ENCODE measurements at regions not wholly inside any gene's neighbourhood (a gene's known extent, or its start where the extent isn't known, plus 50 kb on each side); places are given as distances from the start of the nearest gene placed in this dataset.

DNA sequence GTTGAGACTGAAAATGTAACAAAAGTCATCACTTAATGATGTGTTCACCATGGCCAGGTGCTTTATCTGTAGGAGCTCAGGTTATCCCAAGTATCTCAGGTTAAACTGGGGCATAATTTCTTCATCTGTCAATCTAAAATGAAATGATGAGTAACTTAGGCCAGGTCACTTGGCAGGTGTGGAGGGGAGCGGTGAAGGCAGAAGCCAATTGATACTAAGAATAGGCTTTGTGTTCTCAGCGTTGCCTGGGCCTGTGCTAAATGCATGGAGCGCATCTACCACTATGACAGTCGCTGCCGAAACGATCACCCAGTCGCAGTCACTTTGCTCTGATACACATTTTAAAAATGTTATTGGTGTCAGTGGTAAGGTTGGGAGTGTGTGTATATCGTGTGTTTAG lies 91.6 kb downstream of the FGF9 start:
- H3K27ac ChIP-seq (ENCODE audit: extremely low read depth, low read depth, low read length): no peak overlapping the region
- no peaks in the 10 kb centered on the region for H3K79me2 ChIP-seq (ENCODE audit: control insufficient read depth, insufficient read depth, low read length)
- no peaks in the 10 kb centered on the region for H4K20me1 ChIP-seq (replicated peaks; ENCODE audit: control insufficient read depth, insufficient read depth, low read length)
- no peaks in the 10 kb centered on the region for H3K9me3 ChIP-seq (replicated peaks; ENCODE audit: control insufficient read depth, insufficient read depth, low read depth, low read length)
- 2% methylated on average over 7 of the region's 8 CpGs for WGBS (ENCODE audit: insufficient coverage, low coverage, missing lambda C conversion rate)
- TF ChIP-seq ELF2 (CRISPR knock-in tag; IDR thresholded peaks at IDR 0.05) (no peak), PRPF4 (IDR thresholded peaks at IDR 0.05; ENCODE audit: insufficient read depth, low read depth, low read length, poor library complexity, severe bottlenecking) (no peak), SRF (CRISPR knock-in tag; IDR thresholded peaks at IDR 0.05) (no peak), ZNF436 (CRISPR knock-in tag; IDR thresholded peaks at IDR 0.05) (no peak), SMARCA4 (IDR thresholded peaks at IDR 0.05) (no peak)
- TF ChIP-seq, protein P1, sequence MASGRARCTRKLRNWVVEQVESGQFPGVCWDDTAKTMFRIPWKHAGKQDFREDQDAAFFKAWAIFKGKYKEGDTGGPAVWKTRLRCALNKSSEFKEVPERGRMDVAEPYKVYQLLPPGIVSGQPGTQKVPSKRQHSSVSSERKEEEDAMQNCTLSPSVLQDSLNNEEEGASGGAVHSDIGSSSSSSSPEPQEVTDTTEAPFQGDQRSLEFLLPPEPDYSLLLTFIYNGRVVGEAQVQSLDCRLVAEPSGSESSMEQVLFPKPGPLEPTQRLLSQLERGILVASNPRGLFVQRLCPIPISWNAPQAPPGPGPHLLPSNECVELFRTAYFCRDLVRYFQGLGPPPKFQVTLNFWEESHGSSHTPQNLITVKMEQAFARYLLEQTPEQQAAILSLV (tag; IDR thresholded peaks at IDR 0.05): no peak
- TF ChIP-seq, protein P2, sequence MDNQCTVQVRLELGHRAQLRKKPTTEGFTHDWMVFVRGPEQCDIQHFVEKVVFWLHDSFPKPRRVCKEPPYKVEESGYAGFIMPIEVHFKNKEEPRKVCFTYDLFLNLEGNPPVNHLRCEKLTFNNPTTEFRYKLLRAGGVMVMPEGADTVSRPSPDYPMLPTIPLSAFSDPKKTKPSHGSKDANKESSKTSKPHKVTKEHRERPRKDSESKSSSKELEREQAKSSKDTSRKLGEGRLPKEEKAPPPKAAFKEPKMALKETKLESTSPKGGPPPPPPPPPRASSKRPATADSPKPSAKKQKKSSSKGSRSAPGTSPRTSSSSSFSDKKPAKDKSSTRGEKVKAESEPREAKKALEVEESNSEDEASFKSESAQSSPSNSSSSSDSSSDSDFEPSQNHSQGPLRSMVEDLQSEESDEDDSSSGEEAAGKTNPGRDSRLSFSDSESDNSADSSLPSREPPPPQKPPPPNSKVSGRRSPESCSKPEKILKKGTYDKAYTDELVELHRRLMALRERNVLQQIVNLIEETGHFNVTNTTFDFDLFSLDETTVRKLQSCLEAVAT (IDR thresholded peaks at IDR 0.05): no peak
- no peaks in the 10 kb centered on the region for H3K9me1 ChIP-seq (ENCODE audit: control insufficient read depth, insufficient read depth, low read length)
- H3K4me1 ChIP-seq (replicated peaks in 1 of 2; ENCODE audit: control insufficient read depth in 2 of 2, insufficient read depth in 2 of 2, low read length in 2 of 2): no peaks in the 10 kb centered on the region
- H2AFZ ChIP-seq (ENCODE audit: low read depth, low read length): no peak overlapping the region
- CTCF ChIA-PET (ENCODE audit: low intra/inter-chr PET ratio): no interaction called here
- POLR2A ChIA-PET: no interaction called here
- ATAC-seq (no peak), DNase-seq (ENCODE audit: extremely low read depth in 1 of 4, low spot score in 3 of 4) (no peak), FAIRE-seq (no peak)
- intact Hi-C loops (cut with micrococcal nuclease): loop anchor here (10.0 kb wide), 1 partner anchor 128 kb away; no protein-coding TSS in a partner anchor
- BruUV-seq (replicated peaks): no TSS peak
- in situ Hi-C loops (cut with MboI): no loop called here
- H3K36me3 ChIP-seq (ENCODE audit: control insufficient read depth, insufficient read depth, low read length): no peaks in the 10 kb centered on the region
- no peak overlapping the region for H3K4me3 ChIP-seq
- H3K9ac ChIP-seq (ENCODE audit: insufficient read depth in 1 of 2, low read depth in 2 of 2, low read length in 2 of 2): no peak overlapping the region
- H3K27me3 ChIP-seq (ENCODE audit: control insufficient read depth in 2 of 2, insufficient read depth in 2 of 2, low read length in 2 of 2): peaks cover 0 to 3% of the 10 kb centered on the region in 2 experiments; a peak in 1 of 5 replicates
- H3K4me2 ChIP-seq (ENCODE audit: insufficient read depth, low read length): no peak overlapping the region
